Endothelial cell of umbilical vein (primary cell): ENCODE measurements at regions not wholly inside any gene's neighbourhood (a gene's known extent, or its start where the extent isn't known, plus 50 kb on each side); places are given as distances from the start of the nearest gene placed in this dataset.

Experiments used
- BruUV-seq: library from RNA; stranded (reverse); fragments of 400-500 nt; replicated peaks from 2 replicates; lab custom pipeline; 2021; lab: Mats Ljungman, UMichigan
- CTCF ChIA-PET: fragments of 300-600, 350-600 bp; sonication (Branson Sonifier 250); formaldehyde crosslinking; loops from one replicate; lab custom pipeline; 2021; ENCODE audit warnings: antibody characterized with exemption, inconsistent platforms; lab: Charles Lee
- POLR2A ChIA-PET: fragments of 300-600, 350-600 bp; sonication (Branson Sonifier 250); formaldehyde crosslinking; loops from one replicate; lab custom pipeline; 2021; ENCODE audit warnings: antibody characterized with exemption, inconsistent platforms; lab: Charles Lee
- DNase-seq: peaks from one replicate; pipeline ENCODE4 v3.0.0-alpha.2; 2011; ENCODE audit warnings: low read depth, low spot score
- FAIRE-seq: peaks from 2 replicates; lab custom pipeline; 2011; peaks lifted over from hg19 to GRCh38; lab: Jason Lieb, UNC
- H2AFZ ChIP-seq: 2 replicates; pipeline ENCODE4 v1.6.0; 2012; ENCODE audit warnings: low read depth, low read length, control low read depth, inconsistent platforms
- H3K27ac ChIP-seq: 2 replicates; pipeline ENCODE4 v1.5.1; 2011; ENCODE audit warnings: low read depth, mild to moderate bottlenecking, control low read depth, low read length, moderate library complexity; ENCODE audit not compliant: insufficient read depth
- H3K27me3 ChIP-seq, 2 experiments: 2 replicates each; pipeline versions ENCODE4 v1.6.0 to v1.6.1; 2011; ENCODE audit warnings: low read length in 2 of 2, mixed read lengths in 1 of 2; ENCODE audit not compliant: control insufficient read depth in 2 of 2, insufficient read depth in 2 of 2
- H3K36me3 ChIP-seq, 2 experiments: 2 replicates in 1 of 2; 3 replicates in 1 of 2; pipeline ENCODE4 v1.5.1; 2011; ENCODE audit warnings: low read length in 2 of 2, mild to moderate bottlenecking in 1 of 2, moderate library complexity in 1 of 2; ENCODE audit not compliant: control insufficient read depth in 2 of 2, insufficient read depth in 2 of 2; ENCODE audit errors: extremely low read depth in 1 of 2
- H3K4me1 ChIP-seq: 3 replicates; pipeline ENCODE4 v1.5.1; 2011; ENCODE audit warnings: mild to moderate bottlenecking, low read length; ENCODE audit not compliant: control insufficient read depth, insufficient read depth; ENCODE audit errors: extremely low read depth
- H3K4me2 ChIP-seq: 2 replicates; pipeline ENCODE4 v1.6.1; 2011; ENCODE audit warnings: low read length, control low read depth, mixed read lengths; ENCODE audit not compliant: insufficient read depth
- H3K4me3 ChIP-seq, 3 experiments: fragments of 200-600 bp in 1 of 3; sonication (generic), shearing (Covaris generic) in 1 of 3; replicated peaks in 1 of 3; 2 replicates each; pipeline ENCODE4 v1.5.1; 2011 to 2016; ENCODE audit warnings: control low read depth in 3 of 3, low read length in 3 of 3, mild to moderate bottlenecking in 2 of 3, inconsistent platforms in 1 of 3, low read depth in 1 of 3, moderate library complexity in 1 of 3; ENCODE audit not compliant: insufficient read depth in 1 of 3
- H3K79me2 ChIP-seq: 2 replicates; pipeline ENCODE4 v1.6.0; 2012; ENCODE audit warnings: low read length, inconsistent platforms; ENCODE audit not compliant: control insufficient read depth, insufficient read depth
- H3K9ac ChIP-seq: replicated peaks from 2 replicates; pipeline ENCODE3; 2011; ENCODE audit warnings: low read length, control low read depth; ENCODE audit not compliant: insufficient read depth; ENCODE audit errors: extremely low read depth
- H3K9me1 ChIP-seq: replicated peaks from 3 replicates; pipeline ENCODE4 v1.6.0; 2011; ENCODE audit warnings: mild to moderate bottlenecking, low read length; ENCODE audit not compliant: control insufficient read depth, insufficient read depth; ENCODE audit errors: extremely low read depth
- H3K9me3 ChIP-seq: replicated peaks from 2 replicates; pipeline ENCODE4 v1.5.1; 2012; ENCODE audit warnings: low read length, inconsistent platforms; ENCODE audit not compliant: control insufficient read depth, insufficient read depth
- H4K20me1 ChIP-seq: replicated peaks from 2 replicates; pipeline ENCODE3; 2011; ENCODE audit warnings: mild to moderate bottlenecking, low read length; ENCODE audit not compliant: control insufficient read depth, insufficient read depth; ENCODE audit errors: extremely low read depth
- CTCF ChIP-seq, 2 donors: IDR thresholded peaks; 1 replicate in 1 of 2; 2 replicates in 1 of 2; pipeline ENCODE4 v1.5.1; 2011; ENCODE audit warnings: low read length in 2 of 2, mild to moderate bottlenecking in 2 of 2, moderate library complexity in 2 of 2, control low read depth in 1 of 2, inconsistent platforms in 1 of 2, low read depth in 1 of 2; ENCODE audit not compliant: insufficient read depth in 1 of 2; ENCODE audit errors: extremely low read depth in 1 of 2
- EZH2 ChIP-seq: IDR thresholded peaks from 2 replicates; pipeline ENCODE4 v1.6.1; 2012; ENCODE audit warnings: borderline replicate concordance, low read depth, mild to moderate bottlenecking, moderate library complexity, low read length, inconsistent platforms; ENCODE audit not compliant: severe bottlenecking
- FOS ChIP-seq: IDR thresholded peaks from 2 replicates; pipeline ENCODE4 v1.6.1; 2011; ENCODE audit warnings: mild to moderate bottlenecking, low read length, moderate library complexity, borderline replicate concordance; ENCODE audit not compliant: insufficient read depth
- GATA2 ChIP-seq: IDR thresholded peaks from 2 replicates; pipeline ENCODE4 v1.7.0; 2011; ENCODE audit warnings: low read depth, mild to moderate bottlenecking, moderate library complexity, mixed read lengths, low read length; ENCODE audit not compliant: insufficient read length, insufficient read depth
- JUN ChIP-seq: IDR thresholded peaks from 2 replicates; pipeline ENCODE4 v1.6.1; 2011; ENCODE audit warnings: borderline replicate concordance, low read depth; ENCODE audit not compliant: insufficient read length, insufficient read depth
- MYC ChIP-seq: IDR thresholded peaks from one replicate; pipeline ENCODE4 v1.6.1; 2011; ENCODE audit warnings: mild to moderate bottlenecking, low read depth, low read length
- POLR2A ChIP-seq: IDR thresholded peaks from 2 replicates; pipeline ENCODE4 v1.6.1; 2012; ENCODE audit warnings: low read depth, mild to moderate bottlenecking, control low read depth, low read length
- POLR2AphosphoS5 ChIP-seq: IDR thresholded peaks from 2 replicates; pipeline ENCODE4 v1.6.1; 2012; ENCODE audit warnings: low read depth, mild to moderate bottlenecking, control low read depth, low read length, moderate library complexity; ENCODE audit not compliant: insufficient read depth
- dilution Hi-C: fragments of 300-500 bp; cut with MboI; formaldehyde crosslinking; loops from one replicate; pipeline ENCODE4 v1.15.0; 2019; ENCODE audit warnings: low sequenced_read_pairs; ENCODE audit not compliant: extremely low pct_ligation_motif_present
- intact Hi-C: fragments of 100-400 bp; cut with micrococcal nuclease; formaldehyde crosslinking; loops from one replicate; pipeline ENCODE4 v1.10.0; 2022
- TF ChIP-seq, protein P1 (sequence below): IDR thresholded peaks from 2 replicates; pipeline ENCODE4 v1.6.1; 2011; ENCODE audit not compliant: insufficient read depth, insufficient read length

DNA sequence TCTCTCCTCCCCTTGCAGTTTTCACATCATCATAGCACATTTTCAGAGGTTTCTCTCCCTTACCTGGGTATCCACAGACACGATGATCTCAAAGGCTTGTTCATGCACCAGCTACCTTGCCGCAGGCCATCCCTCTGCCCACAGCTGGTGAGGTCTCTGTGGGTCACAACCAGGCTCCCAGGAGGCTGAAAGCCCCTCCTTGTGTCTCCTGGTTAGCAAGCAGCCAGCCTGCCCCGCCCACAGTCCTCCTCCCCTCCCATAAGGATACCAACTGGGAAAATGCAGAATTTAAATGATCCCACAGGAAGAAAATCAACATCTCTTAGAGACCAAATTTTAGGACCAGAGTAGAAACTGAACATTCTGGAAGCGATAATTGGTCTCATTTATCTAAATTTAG, 213.5 kb upstream of the PPP2R3A start:
- no peak overlapping the region for H3K27ac ChIP-seq
- TF ChIP-seq POLR2A (no peak), POLR2AphosphoS5 (no peak), EZH2 (no peak)
- TF ChIP-seq, protein P1, sequence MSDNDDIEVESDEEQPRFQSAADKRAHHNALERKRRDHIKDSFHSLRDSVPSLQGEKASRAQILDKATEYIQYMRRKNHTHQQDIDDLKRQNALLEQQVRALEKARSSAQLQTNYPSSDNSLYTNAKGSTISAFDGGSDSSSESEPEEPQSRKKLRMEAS: no peak
- H3K4me3 ChIP-seq: no peak overlapping the region
- intact Hi-C loops (no loop called here), dilution Hi-C loops (no loop called here)
- H3K9me3 ChIP-seq: no peaks in the 10 kb centered on the region
- H2AFZ ChIP-seq: no peak overlapping the region
- FAIRE-seq (no peak), DNase-seq (no peak)
- ChIA-PET CTCF (no interaction called here), POLR2A (no interaction called here)
- H3K9ac ChIP-seq: no peak overlapping the region
- no peaks in the 10 kb centered on the region for H3K27me3 ChIP-seq
- H3K79me2 ChIP-seq: no peaks in the 10 kb centered on the region
- no peaks in the 10 kb centered on the region for H3K4me1 ChIP-seq
- H3K4me2 ChIP-seq: no peak overlapping the region
- no peaks in the 10 kb centered on the region for H3K36me3 ChIP-seq
- H4K20me1 ChIP-seq: no peaks in the 10 kb centered on the region
- no TSS peak for BruUV-seq
- H3K9me1 ChIP-seq: no peaks in the 10 kb centered on the region

- no peak overlapping the region for H3K4me2 ChIP-seq
- intact Hi-C loops: no loop called here
- CTCF ChIA-PET: no interaction called here
- no peaks in the 10 kb centered on the region for H3K27me3 ChIP-seq
- POLR2A ChIA-PET: no interaction called here
- no TSS peak for BruUV-seq
- TF ChIP-seq, protein P1: no peak
- no peak for TF ChIP-seq GATA2
- TF ChIP-seq EZH2: no peak
- TF ChIP-seq JUN: no peak
- no peak for TF ChIP-seq FOS
- TF ChIP-seq MYC: no peak
- no peak for TF ChIP-seq CTCF (IDR thresholded peaks at IDR 0.05; ENCODE audit: extremely low read depth in 1 of 2, insufficient read depth in 1 of 2, low read depth in 1 of 2, low read length in 2 of 2)
- no peak for TF ChIP-seq POLR2AphosphoS5
- no peak for TF ChIP-seq POLR2A
- no peak overlapping the region for H3K4me3 ChIP-seq
- no peak overlapping the region for H2AFZ ChIP-seq
- no peak overlapping the region for H3K27ac ChIP-seq
- DNase-seq (no peak), FAIRE-seq (no peak)
- H4K20me1 ChIP-seq: no peaks in the 10 kb centered on the region
- no peaks in the 10 kb centered on the region for H3K36me3 ChIP-seq
- no peaks in the 10 kb centered on the region for H3K4me1 ChIP-seq
- H3K9me1 ChIP-seq: no peaks in the 10 kb centered on the region
- H3K9me3 ChIP-seq: no peaks in the 10 kb centered on the region
- dilution Hi-C loops: no loop called here
- H3K79me2 ChIP-seq: no peaks in the 10 kb centered on the region
- H3K9ac ChIP-seq: no peak overlapping the region
These were observed 212.7 kb upstream of the PPP2R3A start for GRCh38 chr3:135752851-135753250.
